ENCODE measurements at regions not wholly inside any gene's neighbourhood (a gene's known extent, or its start where the extent isn't known, plus 50 kb on each side); places are given as distances from the start of the nearest gene placed in this dataset.

DNA sequence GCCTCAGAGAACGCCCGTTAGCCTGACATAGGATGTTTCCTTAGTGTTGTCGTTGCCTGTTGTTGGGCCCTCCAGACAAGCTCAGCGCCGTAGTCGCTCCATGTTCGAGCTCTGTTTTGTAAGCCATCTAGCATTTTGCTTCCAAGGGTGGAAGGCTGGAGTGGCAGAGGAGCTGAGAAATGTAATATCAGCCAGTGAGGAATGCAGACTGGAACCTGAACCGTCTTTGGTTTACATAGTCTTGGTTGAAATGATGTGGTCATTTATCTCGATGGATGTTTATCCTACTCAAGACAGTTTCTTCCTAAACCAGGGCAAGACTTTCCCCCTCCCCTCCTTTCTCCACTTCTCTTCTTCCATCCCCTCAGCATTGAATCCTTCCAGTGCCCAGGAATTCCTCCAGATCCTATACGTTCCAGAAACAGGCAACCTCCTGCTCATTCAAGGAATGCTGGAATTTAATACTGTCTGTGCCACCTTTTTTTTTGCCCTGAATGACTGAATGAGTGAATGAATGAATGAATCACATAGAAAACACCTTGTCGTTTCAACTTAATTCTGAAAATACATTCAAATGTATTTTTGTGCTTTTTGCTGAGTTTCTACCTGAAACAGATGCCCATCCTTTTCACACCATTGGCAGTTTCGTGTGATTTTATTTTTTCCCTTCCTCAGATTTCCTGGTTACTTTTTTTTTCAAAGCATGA, 109.5 kb upstream of the MBNL2 start:
- H3K36me3 Mint-ChIP-seq (ENCODE audit: insufficient read depth, unreplicated experiment), result no peaks in the 10 kb centered on the region
- TF ChIP-seq, protein P1, sequence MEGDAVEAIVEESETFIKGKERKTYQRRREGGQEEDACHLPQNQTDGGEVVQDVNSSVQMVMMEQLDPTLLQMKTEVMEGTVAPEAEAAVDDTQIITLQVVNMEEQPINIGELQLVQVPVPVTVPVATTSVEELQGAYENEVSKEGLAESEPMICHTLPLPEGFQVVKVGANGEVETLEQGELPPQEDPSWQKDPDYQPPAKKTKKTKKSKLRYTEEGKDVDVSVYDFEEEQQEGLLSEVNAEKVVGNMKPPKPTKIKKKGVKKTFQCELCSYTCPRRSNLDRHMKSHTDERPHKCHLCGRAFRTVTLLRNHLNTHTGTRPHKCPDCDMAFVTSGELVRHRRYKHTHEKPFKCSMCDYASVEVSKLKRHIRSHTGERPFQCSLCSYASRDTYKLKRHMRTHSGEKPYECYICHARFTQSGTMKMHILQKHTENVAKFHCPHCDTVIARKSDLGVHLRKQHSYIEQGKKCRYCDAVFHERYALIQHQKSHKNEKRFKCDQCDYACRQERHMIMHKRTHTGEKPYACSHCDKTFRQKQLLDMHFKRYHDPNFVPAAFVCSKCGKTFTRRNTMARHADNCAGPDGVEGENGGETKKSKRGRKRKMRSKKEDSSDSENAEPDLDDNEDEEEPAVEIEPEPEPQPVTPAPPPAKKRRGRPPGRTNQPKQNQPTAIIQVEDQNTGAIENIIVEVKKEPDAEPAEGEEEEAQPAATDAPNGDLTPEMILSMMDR (IDR thresholded peaks at IDR 0.05; ENCODE audit: unreplicated experiment), result no peak
- POLR2A ChIA-PET, result interaction anchor here (0.7 to 5.3 kb wide), 5 partner anchors 99 to 232 kb away, joined by 3 to 54 read pairs (median 4); partner anchors contain the start of gene MBNL2
- CTCF ChIA-PET, result interaction anchor here (0.7 to 17.0 kb wide), 12 partner anchors 8 to 257 kb away, joined by 3 to 478 read pairs (median 56); partner anchors contain the start of gene MBNL2
- BruUV-seq (replicated peaks), result no TSS peak
- H3K27me3 Mint-ChIP-seq (ENCODE audit: insufficient read depth, unreplicated experiment), result peaks cover 19% of the 10 kb centered on the region
- H3K4me1 Mint-ChIP-seq (ENCODE audit: insufficient read depth, unreplicated experiment), result peaks cover 14% of the 10 kb centered on the region
- no peak overlapping the region for H3K27ac Mint-ChIP-seq (ENCODE audit: low read depth, unreplicated experiment)
- H3K4me3 Mint-ChIP-seq (ENCODE audit: unreplicated experiment), result no peak overlapping the region
- no peak for DNase-seq (ENCODE audit: unreplicated experiment)
- intact Hi-C loops (cut with micrococcal nuclease), result loop anchor here (5.0 kb wide), 2 partner anchors 700 to 1710 kb away; no protein-coding TSS in a partner anchor
- H3K9me3 Mint-ChIP-seq (ENCODE audit: unreplicated experiment), result no peaks in the 10 kb centered on the region

DNA sequence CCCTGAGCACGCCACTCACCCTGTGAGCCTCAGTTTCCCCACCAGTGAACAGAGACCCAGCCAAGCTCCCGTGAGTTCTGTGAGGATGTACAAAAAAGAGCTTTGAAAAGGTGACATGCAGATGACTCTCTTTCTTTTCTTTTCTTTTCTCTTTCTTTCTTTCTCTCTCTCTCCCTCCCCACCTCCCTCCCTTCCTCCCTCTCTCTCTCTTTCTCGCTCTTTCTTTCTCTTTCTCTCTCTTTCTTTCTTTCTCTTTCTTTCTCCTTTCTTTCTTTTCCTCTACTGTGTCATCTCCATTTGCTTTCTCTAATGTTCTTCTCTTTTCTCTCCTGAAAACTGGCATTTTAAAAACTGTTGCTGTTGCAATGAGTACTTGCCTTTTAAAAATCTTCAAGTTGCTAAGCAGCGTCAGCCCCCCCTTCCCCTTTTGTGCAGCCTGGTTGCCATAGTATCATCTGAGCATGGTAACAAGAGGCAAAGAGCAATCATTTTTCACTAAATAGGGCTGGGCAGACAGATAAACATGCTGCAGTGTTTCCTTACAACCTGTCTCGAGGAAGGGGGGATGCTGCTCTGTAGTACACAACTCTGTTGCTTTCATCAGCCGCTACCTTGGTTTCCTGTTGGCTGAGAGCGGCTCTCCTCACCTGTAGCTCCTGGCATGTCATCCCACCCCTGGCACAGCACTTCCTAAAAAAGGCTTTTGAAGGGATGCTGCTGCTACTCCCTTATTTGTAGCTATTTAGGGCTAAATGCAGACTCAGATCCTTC, 108.7 kb upstream of the MBNL2 start:
- CTCF ChIA-PET, result interaction anchor here (0.7 to 17.0 kb wide), 6 partner anchors 9 to 230 kb away, joined by 3 to 478 read pairs (median 96); partner anchors contain the start of gene MBNL2
- intact Hi-C loops (cut with micrococcal nuclease), result loop anchor here (5.0 kb wide), 2 partner anchors 699 to 1711 kb away; no protein-coding TSS in a partner anchor
- no peak overlapping the region for H3K4me3 Mint-ChIP-seq (ENCODE audit: unreplicated experiment)
- BruUV-seq (replicated peaks), result no TSS peak
- no peak overlapping the region for H3K27ac Mint-ChIP-seq (ENCODE audit: low read depth, unreplicated experiment)
- H3K36me3 Mint-ChIP-seq (ENCODE audit: insufficient read depth, unreplicated experiment), result no peaks in the 10 kb centered on the region
- H3K27me3 Mint-ChIP-seq (ENCODE audit: insufficient read depth, unreplicated experiment), result peaks cover 19% of the 10 kb centered on the region
- POLR2A ChIA-PET, result interaction anchor here (0.9 to 5.3 kb wide), 3 partner anchors 12 to 110 kb away, joined by 4 to 50 read pairs (median 5); partner anchors contain the start of gene MBNL2
- TF ChIP-seq, protein P1 (IDR thresholded peaks at IDR 0.05; ENCODE audit: unreplicated experiment), result no peak
- peaks cover 14% of the 10 kb centered on the region for H3K4me1 Mint-ChIP-seq (ENCODE audit: insufficient read depth, unreplicated experiment)
- no peak for DNase-seq (ENCODE audit: unreplicated experiment)
- H3K9me3 Mint-ChIP-seq (ENCODE audit: unreplicated experiment), result no peaks in the 10 kb centered on the region

DNA sequence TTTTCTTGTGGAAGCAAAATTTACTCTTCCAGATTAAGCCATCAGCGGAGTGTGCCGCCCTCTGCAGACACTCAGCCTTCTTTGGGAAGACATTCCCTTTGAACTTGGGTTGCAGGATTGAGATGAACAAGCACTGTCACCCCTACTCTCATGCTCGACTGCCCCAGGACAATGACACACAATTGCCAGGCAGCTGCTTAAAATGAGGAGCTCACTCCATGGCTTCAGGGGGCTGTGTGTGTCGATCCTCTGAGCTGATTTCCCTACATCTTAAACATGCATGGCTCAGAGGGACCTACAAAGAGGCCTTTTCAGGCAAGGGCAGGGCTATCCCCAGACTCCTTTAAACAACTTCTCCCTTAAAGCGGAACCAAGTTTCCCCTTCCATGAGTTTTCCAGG, 107.5 kb upstream of the MBNL2 start:
- no peak overlapping the region for H3K27ac Mint-ChIP-seq (ENCODE audit: low read depth, unreplicated experiment)
- DNase-seq (ENCODE audit: unreplicated experiment), result no peak
- peaks cover 19% of the 10 kb centered on the region for H3K27me3 Mint-ChIP-seq (ENCODE audit: insufficient read depth, unreplicated experiment)
- TF ChIP-seq, protein P1 (IDR thresholded peaks at IDR 0.05; ENCODE audit: unreplicated experiment), result no peak
- BruUV-seq (replicated peaks), result no TSS peak
- H3K36me3 Mint-ChIP-seq (ENCODE audit: insufficient read depth, unreplicated experiment), result no peaks in the 10 kb centered on the region
- no peak overlapping the region for H3K4me3 Mint-ChIP-seq (ENCODE audit: unreplicated experiment)
- no peaks in the 10 kb centered on the region for H3K9me3 Mint-ChIP-seq (ENCODE audit: unreplicated experiment)
- intact Hi-C loops (cut with micrococcal nuclease), result loop anchor here (5.0 kb wide), 2 partner anchors 698 to 1712 kb away; no protein-coding TSS in a partner anchor
- ChIA-PET CTCF (interaction anchor here (0.8 to 17.0 kb wide), 7 partner anchors 10 to 245 kb away, joined by 3 to 478 read pairs (median 3); partner anchors contain the start of gene MBNL2), POLR2A (interaction anchor here (0.6 to 5.3 kb wide), 4 partner anchors 11 to 320 kb away, joined by 3 to 50 read pairs (median 4); partner anchors contain the start of gene MBNL2)
- peaks cover 12% of the 10 kb centered on the region for H3K4me1 Mint-ChIP-seq (ENCODE audit: insufficient read depth, unreplicated experiment)
